ENCODE measurements at regions not wholly inside any gene's neighbourhood (a gene's known extent, or its start where the extent isn't known, plus 50 kb on each side); places are given as distances from the start of the nearest gene placed in this dataset.
"Not testable (repeated sequence)": the region's sequence is repeated elsewhere in the genome, so short reads cannot be mapped to it uniquely, and the experiment has no call there.

DNA sequence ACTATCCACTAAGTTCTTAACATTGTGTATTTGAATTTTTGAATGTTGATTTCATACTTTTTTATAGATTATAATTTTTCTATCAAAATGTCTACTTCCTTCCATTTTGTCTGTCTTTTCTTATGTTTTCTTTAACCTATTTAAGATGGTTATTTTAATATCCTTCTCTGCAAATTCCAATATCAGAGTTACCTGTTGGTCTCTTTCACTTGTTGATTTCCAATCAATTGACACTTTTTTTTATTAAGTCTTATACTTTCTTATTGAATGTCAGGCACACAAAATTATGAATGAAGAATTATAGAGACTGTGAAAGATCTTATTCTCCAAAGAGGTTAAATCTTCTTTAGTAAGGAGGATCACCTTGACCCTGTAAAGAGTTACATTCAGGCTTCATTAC is 448.3 kb upstream of the NRG3 start:
- no peak for TF ChIP-seq EZH2 (IDR thresholded peaks at IDR 0.05; ENCODE audit: borderline replicate concordance, low read depth, low read length, poor library complexity, severe bottlenecking)
- TF ChIP-seq, protein P1, sequence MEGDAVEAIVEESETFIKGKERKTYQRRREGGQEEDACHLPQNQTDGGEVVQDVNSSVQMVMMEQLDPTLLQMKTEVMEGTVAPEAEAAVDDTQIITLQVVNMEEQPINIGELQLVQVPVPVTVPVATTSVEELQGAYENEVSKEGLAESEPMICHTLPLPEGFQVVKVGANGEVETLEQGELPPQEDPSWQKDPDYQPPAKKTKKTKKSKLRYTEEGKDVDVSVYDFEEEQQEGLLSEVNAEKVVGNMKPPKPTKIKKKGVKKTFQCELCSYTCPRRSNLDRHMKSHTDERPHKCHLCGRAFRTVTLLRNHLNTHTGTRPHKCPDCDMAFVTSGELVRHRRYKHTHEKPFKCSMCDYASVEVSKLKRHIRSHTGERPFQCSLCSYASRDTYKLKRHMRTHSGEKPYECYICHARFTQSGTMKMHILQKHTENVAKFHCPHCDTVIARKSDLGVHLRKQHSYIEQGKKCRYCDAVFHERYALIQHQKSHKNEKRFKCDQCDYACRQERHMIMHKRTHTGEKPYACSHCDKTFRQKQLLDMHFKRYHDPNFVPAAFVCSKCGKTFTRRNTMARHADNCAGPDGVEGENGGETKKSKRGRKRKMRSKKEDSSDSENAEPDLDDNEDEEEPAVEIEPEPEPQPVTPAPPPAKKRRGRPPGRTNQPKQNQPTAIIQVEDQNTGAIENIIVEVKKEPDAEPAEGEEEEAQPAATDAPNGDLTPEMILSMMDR (conservative IDR thresholded peaks at IDR 0.05; ENCODE audit: low read depth, low read length) = no peak
- no peak for DNase-seq (ENCODE audit: low spot score)
- Histone ChIP-seq H3K36me3 (ENCODE audit: insufficient read depth, low read length, poor library complexity, severe bottlenecking) (no peaks in the 10 kb centered on the region), H3K4me1 (ENCODE audit: insufficient read depth, low read length, poor library complexity, severe bottlenecking) (no peaks in the 10 kb centered on the region), H3K27me3 (replicated peaks; ENCODE audit: insufficient read depth, low read depth, low read length, poor library complexity) (no peaks in the 10 kb centered on the region), H3K27ac (ENCODE audit: low read depth, low read length, poor library complexity, severe bottlenecking) (no peak overlapping the region), H3K9me3 (ENCODE audit: low read depth, low read length, poor library complexity, severe bottlenecking) (peaks cover 3% of the 10 kb centered on the region), H3K4me3 (ENCODE audit: low read depth, low read length, poor library complexity, severe bottlenecking) (no peak overlapping the region)
- ChIA-PET CTCF (no interaction called here), POLR2A (ENCODE audit: low non-redundant PET) (no interaction called here)
- no TSS peak for BruUV-seq (replicated peaks)
- intact Hi-C loops (cut with micrococcal nuclease; ENCODE audit: unreplicated experiment) = no loop called here

DNA sequence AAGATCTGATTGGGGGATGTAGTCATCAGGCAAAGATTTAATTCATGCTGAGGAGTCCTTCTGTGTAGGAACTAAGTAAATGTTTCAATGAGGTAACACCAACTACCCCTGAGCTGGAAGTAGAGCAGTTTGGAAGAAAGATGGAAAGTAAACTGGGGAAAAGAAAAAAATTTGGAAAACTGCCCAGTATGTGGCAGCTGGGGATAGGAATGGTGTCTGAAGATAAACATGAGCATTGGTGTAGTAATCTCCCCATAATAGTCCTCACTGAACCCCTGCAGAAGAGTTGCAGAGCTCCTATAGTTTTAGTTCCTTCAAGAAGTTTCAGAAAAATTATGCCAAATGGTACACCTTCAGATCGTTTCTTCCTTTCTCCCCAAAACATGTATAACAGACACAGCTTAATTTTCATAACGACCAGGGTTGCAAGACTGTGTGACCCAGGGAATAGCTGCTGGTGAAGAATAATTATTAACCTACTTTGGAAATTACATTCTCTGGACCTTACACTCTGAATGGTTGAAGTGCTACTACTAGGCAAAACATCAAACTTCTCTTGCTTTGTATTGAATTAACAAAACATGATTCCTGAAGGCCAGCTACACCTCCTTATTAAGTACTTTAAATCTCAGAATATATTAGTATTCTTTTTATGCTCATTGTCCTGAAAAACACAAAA is 446.4 kb upstream of the NRG3 start:
- H3K4me3 ChIP-seq (ENCODE audit: low read depth, low read length, poor library complexity, severe bottlenecking) = no peak overlapping the region
- peaks cover 3% of the 10 kb centered on the region for H3K9me3 ChIP-seq (ENCODE audit: low read depth, low read length, poor library complexity, severe bottlenecking)
- no peak overlapping the region for H3K27ac ChIP-seq (ENCODE audit: low read depth, low read length, poor library complexity, severe bottlenecking)
- no peaks in the 10 kb centered on the region for H3K36me3 ChIP-seq (ENCODE audit: insufficient read depth, low read length, poor library complexity, severe bottlenecking)
- ChIA-PET CTCF (no interaction called here), POLR2A (ENCODE audit: low non-redundant PET) (no interaction called here)
- intact Hi-C loops (cut with micrococcal nuclease; ENCODE audit: unreplicated experiment) = no loop called here
- H3K27me3 ChIP-seq (replicated peaks; ENCODE audit: insufficient read depth, low read depth, low read length, poor library complexity) = no peaks in the 10 kb centered on the region
- H3K4me1 ChIP-seq (ENCODE audit: insufficient read depth, low read length, poor library complexity, severe bottlenecking) = no peaks in the 10 kb centered on the region
- no TSS peak for BruUV-seq (replicated peaks)
- no peak for TF ChIP-seq EZH2 (IDR thresholded peaks at IDR 0.05; ENCODE audit: borderline replicate concordance, low read depth, low read length, poor library complexity, severe bottlenecking)
- TF ChIP-seq, protein P1 (conservative IDR thresholded peaks at IDR 0.05; ENCODE audit: low read depth, low read length) = no peak
- no peak for DNase-seq (ENCODE audit: low spot score)

DNA sequence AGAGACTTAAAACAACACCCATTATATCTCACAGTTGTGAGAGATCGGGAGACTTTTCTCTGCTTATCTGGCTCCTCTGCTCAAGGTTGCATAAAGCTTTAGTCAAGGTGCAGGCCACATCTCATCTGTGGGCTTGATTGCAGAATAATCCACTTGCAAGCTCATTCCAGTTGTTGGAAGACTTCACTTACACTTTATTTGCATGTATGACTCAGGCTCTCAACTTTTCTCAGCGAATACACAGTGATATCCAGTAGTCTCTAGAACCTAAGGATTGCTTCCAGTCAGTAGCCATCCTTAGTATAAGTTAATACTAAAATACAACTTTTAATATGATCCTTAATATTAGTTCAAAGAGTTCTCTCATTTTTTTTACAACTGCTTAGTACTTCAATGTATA is 435.5 kb upstream of the NRG3 start:
- BruUV-seq (replicated peaks) = no TSS peak
- TF ChIP-seq, protein P1 (conservative IDR thresholded peaks at IDR 0.05; ENCODE audit: low read depth, low read length) = no peak
- H3K36me3 ChIP-seq (ENCODE audit: insufficient read depth, low read length, poor library complexity, severe bottlenecking) = no peaks in the 10 kb centered on the region
- ChIA-PET POLR2A (ENCODE audit: low non-redundant PET) (no interaction called here), CTCF (no interaction called here)
- no peak for DNase-seq (ENCODE audit: low spot score)
- H3K27me3 ChIP-seq (replicated peaks; ENCODE audit: insufficient read depth, low read depth, low read length, poor library complexity) = no peaks in the 10 kb centered on the region
- intact Hi-C loops (cut with micrococcal nuclease; ENCODE audit: unreplicated experiment) = no loop called here
- H3K4me1 ChIP-seq (ENCODE audit: insufficient read depth, low read length, poor library complexity, severe bottlenecking) = no peaks in the 10 kb centered on the region
- H3K9me3 ChIP-seq (ENCODE audit: low read depth, low read length, poor library complexity, severe bottlenecking) = peaks cover 18% of the 10 kb centered on the region
- H3K4me3 ChIP-seq (ENCODE audit: low read depth, low read length, poor library complexity, severe bottlenecking) = no peak overlapping the region
- H3K27ac ChIP-seq (ENCODE audit: low read depth, low read length, poor library complexity, severe bottlenecking) = no peak overlapping the region

DNA sequence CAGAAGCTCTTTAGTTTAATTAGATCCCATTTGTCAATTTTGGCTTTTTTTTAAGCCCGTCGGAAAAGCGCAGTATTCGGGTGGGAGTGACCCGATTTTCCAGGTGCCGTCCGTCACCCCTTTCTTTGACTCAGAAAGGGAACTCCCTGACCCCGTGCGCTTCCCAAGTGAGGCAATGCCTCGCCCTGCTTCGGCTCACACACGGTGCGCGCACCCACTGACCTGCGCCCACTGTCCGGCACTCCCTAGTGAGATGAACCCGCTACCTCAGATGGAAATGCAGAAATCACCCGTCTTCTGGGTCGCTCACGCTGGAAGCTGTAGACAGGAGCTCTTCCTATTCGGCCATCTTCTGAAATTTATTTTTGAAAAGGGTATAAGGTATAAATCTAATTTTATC is 433.4 kb upstream of the NRG3 start:
- BruUV-seq (replicated peaks); intact Hi-C loops (cut with micrococcal nuclease; ENCODE audit: unreplicated experiment); H3K27ac ChIP-seq (ENCODE audit: low read depth, low read length, poor library complexity, severe bottlenecking); DNase-seq (ENCODE audit: low spot score); H3K36me3 ChIP-seq (ENCODE audit: insufficient read depth, low read length, poor library complexity, severe bottlenecking); CTCF ChIA-PET; POLR2A ChIA-PET (ENCODE audit: low non-redundant PET); H3K27me3 ChIP-seq (replicated peaks; ENCODE audit: insufficient read depth, low read depth, low read length, poor library complexity); H3K4me1 ChIP-seq (ENCODE audit: insufficient read depth, low read length, poor library complexity, severe bottlenecking); H3K4me3 ChIP-seq (ENCODE audit: low read depth, low read length, poor library complexity, severe bottlenecking): not testable (repeated sequence)
- peaks cover 34% of the 10 kb centered on the region for H3K9me3 ChIP-seq (ENCODE audit: low read depth, low read length, poor library complexity, severe bottlenecking)

Data from A673 (cell line).